ENCODE measurements at regions not wholly inside any gene's neighbourhood (a gene's known extent, or its start where the extent isn't known, plus 50 kb on each side); places are given as distances from the start of the nearest gene placed in this dataset.

- H4K20me1 ChIP-seq (ENCODE audit: insufficient read depth, low read length) = no peaks in the 10 kb centered on the region
- no peak overlapping the region for H3K27ac ChIP-seq (ENCODE audit: low read depth, low read length)
- H3K36me3 ChIP-seq (ENCODE audit: insufficient read depth, low read length) = no peaks in the 10 kb centered on the region
- H3K27me3 Mint-ChIP-seq (ENCODE audit: low read depth, unreplicated experiment) = peaks cover 3% of the 10 kb centered on the region
- peaks cover 2% of the 10 kb centered on the region for H3K4me1 Mint-ChIP-seq (ENCODE audit: low read depth, unreplicated experiment)
- no peak overlapping the region for H3K4me3 Mint-ChIP-seq (ENCODE audit: unreplicated experiment)
- H3K4me1 ChIP-seq (ENCODE audit: insufficient read depth, low read length) = no peaks in the 10 kb centered on the region
- H3K79me2 ChIP-seq (ENCODE audit: insufficient read depth, low read length) = no peaks in the 10 kb centered on the region
- no peaks in the 10 kb centered on the region for H3K9me3 ChIP-seq (ENCODE audit: insufficient read depth, low read depth, low read length)
- FAIRE-seq (no peak), DNase-seq (ENCODE audit: low read depth) (no peak)
- H2AFZ ChIP-seq (ENCODE audit: low read depth, low read length) = no peak overlapping the region
- no peak overlapping the region for H3K9ac ChIP-seq (ENCODE audit: low read length)
- H3K4me2 ChIP-seq (ENCODE audit: low read length) = no peak overlapping the region
- no peak overlapping the region for H3K4me3 ChIP-seq (ENCODE audit: insufficient read depth, low read depth, low read length)
- no peaks in the 10 kb centered on the region for H3K27me3 ChIP-seq (ENCODE audit: insufficient read depth, low read length)
- TF ChIP-seq EZH2 (IDR thresholded peaks at IDR 0.05; ENCODE audit: insufficient read depth, low read length) (no peak), CTCF (IDR thresholded peaks at IDR 0.05; ENCODE audit: insufficient read depth, low read depth, low read length) (no peak)
- H3K9me3 Mint-ChIP-seq (ENCODE audit: unreplicated experiment) = no peaks in the 10 kb centered on the region
- no peak overlapping the region for H3K27ac Mint-ChIP-seq (ENCODE audit: unreplicated experiment)
- H3K36me3 Mint-ChIP-seq (ENCODE audit: low read depth, unreplicated experiment) = no peaks in the 10 kb centered on the region
Measured at GRCh38 chr3:53991240-53991639, 99.6 kb upstream of the SELENOK start.

- TF ChIP-seq CTCF (IDR thresholded peaks at IDR 0.05; ENCODE audit: insufficient read depth, low read depth, low read length) (no peak), EZH2 (IDR thresholded peaks at IDR 0.05; ENCODE audit: insufficient read depth, low read length) (no peak)
- Mint-ChIP-seq H3K36me3 (ENCODE audit: low read depth, unreplicated experiment) (peaks cover 2% of the 10 kb centered on the region), H3K9me3 (ENCODE audit: unreplicated experiment) (no peaks in the 10 kb centered on the region), H3K27ac (ENCODE audit: unreplicated experiment) (no peak overlapping the region), H3K4me1 (ENCODE audit: low read depth, unreplicated experiment) (no peaks in the 10 kb centered on the region), H3K4me3 (ENCODE audit: unreplicated experiment) (no peak overlapping the region), H3K27me3 (ENCODE audit: low read depth, unreplicated experiment) (peaks cover 3% of the 10 kb centered on the region)
- DNase-seq (ENCODE audit: low read depth) = no peak
- Histone ChIP-seq H4K20me1 (ENCODE audit: insufficient read depth, low read length) (no peaks in the 10 kb centered on the region), H3K27ac (ENCODE audit: low read depth, low read length) (no peak overlapping the region), H3K4me2 (ENCODE audit: low read length) (no peak overlapping the region), H3K79me2 (ENCODE audit: insufficient read depth, low read length) (no peaks in the 10 kb centered on the region), H2AFZ (ENCODE audit: low read depth, low read length) (no peak overlapping the region), H3K36me3 (ENCODE audit: insufficient read depth, low read length) (no peaks in the 10 kb centered on the region), H3K27me3 (ENCODE audit: insufficient read depth, low read length) (no peaks in the 10 kb centered on the region), H3K9me3 (ENCODE audit: insufficient read depth, low read depth, low read length) (peaks cover 3% of the 10 kb centered on the region), H3K9ac (ENCODE audit: low read length) (no peak overlapping the region), H3K4me1 (ENCODE audit: insufficient read depth, low read length) (no peaks in the 10 kb centered on the region), H3K4me3 (ENCODE audit: insufficient read depth, low read depth, low read length) (no peak overlapping the region)
- no peak for FAIRE-seq
Measured at GRCh38 chr3:53989946-53990345, 98.3 kb upstream of the SELENOK start.

- Histone ChIP-seq H3K4me2 (ENCODE audit: low read length) (no peak overlapping the region), H3K27ac (ENCODE audit: low read depth, low read length) (no peak overlapping the region), H3K9me3 (ENCODE audit: insufficient read depth, low read depth, low read length) (peaks cover 3% of the 10 kb centered on the region), H4K20me1 (ENCODE audit: insufficient read depth, low read length) (no peaks in the 10 kb centered on the region), H3K4me1 (ENCODE audit: insufficient read depth, low read length) (no peaks in the 10 kb centered on the region), H3K4me3 (ENCODE audit: insufficient read depth, low read depth, low read length) (no peak overlapping the region), H3K36me3 (ENCODE audit: insufficient read depth, low read length) (no peaks in the 10 kb centered on the region), H3K79me2 (ENCODE audit: insufficient read depth, low read length) (no peaks in the 10 kb centered on the region), H3K9ac (ENCODE audit: low read length) (no peak overlapping the region), H3K27me3 (ENCODE audit: insufficient read depth, low read length) (no peaks in the 10 kb centered on the region), H2AFZ (ENCODE audit: low read depth, low read length) (no peak overlapping the region)
- Mint-ChIP-seq H3K27me3 (ENCODE audit: low read depth, unreplicated experiment) (peaks cover 3% of the 10 kb centered on the region), H3K4me3 (ENCODE audit: unreplicated experiment) (no peak overlapping the region), H3K9me3 (ENCODE audit: unreplicated experiment) (peaks cover under 1% of the 10 kb centered on the region), H3K27ac (ENCODE audit: unreplicated experiment) (no peak overlapping the region), H3K36me3 (ENCODE audit: low read depth, unreplicated experiment) (peaks cover 2% of the 10 kb centered on the region), H3K4me1 (ENCODE audit: low read depth, unreplicated experiment) (no peaks in the 10 kb centered on the region)
- FAIRE-seq = no peak
- DNase-seq (ENCODE audit: low read depth) = no peak
- TF ChIP-seq EZH2 (IDR thresholded peaks at IDR 0.05; ENCODE audit: insufficient read depth, low read length) = no peak
- no peak for TF ChIP-seq CTCF (IDR thresholded peaks at IDR 0.05; ENCODE audit: insufficient read depth, low read depth, low read length)
Measured at GRCh38 chr3:53989451-53989850, 97.8 kb upstream of the SELENOK start.

Data from astrocyte (in vitro differentiated cells and primary cell).